D721Med (cell line): ENCODE measurements at regions not wholly inside any gene's neighbourhood (a gene's known extent, or its start where the extent isn't known, plus 50 kb on each side); places are given as distances from the start of the nearest gene placed in this dataset.

ENCODE experiments used
- DNase-seq: peaks from one replicate; pipeline ENCODE4 v3.0.0; 2011; ENCODE audit warnings: low spot score; ENCODE audit not compliant: insufficient read length
- FAIRE-seq: peaks from 2 replicates; lab custom pipeline; 2011; peaks lifted over from hg19 to GRCh38; lab: Jason Lieb, UNC
- TF ChIP-seq, protein P1 (sequence below): IDR thresholded peaks from 2 replicates; pipeline ENCODE4 v1.5.1; 2012; ENCODE audit warnings: mild to moderate bottlenecking, control low read depth; ENCODE audit not compliant: insufficient read depth; ENCODE audit errors: missing control alignments

DNA sequence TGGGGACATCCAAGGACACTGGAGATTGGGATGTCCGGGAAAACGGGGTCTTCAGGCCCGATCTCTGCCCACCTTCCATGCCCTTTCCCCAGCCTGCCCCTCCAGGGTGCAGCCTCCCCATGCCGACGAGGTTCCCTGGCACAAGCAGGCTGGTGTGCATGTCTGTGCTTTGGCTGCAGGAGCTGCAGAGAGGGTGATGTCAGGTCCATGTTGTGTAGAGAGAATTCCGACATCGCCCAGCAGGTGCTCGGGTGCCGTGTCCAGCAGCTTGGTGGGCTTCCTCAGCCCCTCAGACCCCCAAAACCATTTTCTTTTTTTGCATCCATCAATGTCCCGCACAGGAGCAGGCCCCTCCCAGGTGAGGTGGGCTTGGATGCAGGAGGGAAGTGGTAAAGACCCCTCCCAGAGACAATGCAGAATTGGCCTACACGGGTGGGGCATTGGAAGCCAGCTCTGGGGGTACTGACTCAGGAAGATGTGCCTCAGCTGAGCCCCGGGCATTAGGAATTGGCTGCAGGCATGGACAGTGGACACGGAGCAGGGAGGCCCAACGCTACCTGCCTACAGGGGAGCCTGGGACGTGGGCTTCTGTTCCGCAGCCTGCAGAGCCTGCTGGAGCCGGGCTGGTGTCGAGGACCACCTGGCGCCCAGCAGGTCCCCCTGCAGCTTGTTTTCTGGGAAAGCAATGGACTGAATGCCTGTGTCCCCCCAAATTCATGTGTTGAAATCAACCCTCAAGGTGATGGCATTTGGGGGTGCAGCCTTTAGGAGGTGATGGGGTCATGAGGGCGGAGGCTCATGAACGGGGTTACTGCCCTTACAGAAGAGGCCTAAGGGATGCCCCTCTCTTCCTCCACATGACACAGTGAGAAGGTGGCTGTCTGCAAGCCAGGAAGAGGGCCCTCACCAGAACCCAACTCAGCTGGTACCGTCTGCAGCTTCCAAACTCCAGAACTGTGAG, 97.5 kb downstream of the METRNL start:
- FAIRE-seq (no peak), DNase-seq (no peak)
- TF ChIP-seq, protein P1, sequence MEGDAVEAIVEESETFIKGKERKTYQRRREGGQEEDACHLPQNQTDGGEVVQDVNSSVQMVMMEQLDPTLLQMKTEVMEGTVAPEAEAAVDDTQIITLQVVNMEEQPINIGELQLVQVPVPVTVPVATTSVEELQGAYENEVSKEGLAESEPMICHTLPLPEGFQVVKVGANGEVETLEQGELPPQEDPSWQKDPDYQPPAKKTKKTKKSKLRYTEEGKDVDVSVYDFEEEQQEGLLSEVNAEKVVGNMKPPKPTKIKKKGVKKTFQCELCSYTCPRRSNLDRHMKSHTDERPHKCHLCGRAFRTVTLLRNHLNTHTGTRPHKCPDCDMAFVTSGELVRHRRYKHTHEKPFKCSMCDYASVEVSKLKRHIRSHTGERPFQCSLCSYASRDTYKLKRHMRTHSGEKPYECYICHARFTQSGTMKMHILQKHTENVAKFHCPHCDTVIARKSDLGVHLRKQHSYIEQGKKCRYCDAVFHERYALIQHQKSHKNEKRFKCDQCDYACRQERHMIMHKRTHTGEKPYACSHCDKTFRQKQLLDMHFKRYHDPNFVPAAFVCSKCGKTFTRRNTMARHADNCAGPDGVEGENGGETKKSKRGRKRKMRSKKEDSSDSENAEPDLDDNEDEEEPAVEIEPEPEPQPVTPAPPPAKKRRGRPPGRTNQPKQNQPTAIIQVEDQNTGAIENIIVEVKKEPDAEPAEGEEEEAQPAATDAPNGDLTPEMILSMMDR = no peak

- FAIRE-seq (no peak), DNase-seq (no peak)
- TF ChIP-seq, protein P1 = no peak
Observed at GRCh38 chr17:83177611-83178532, 98.5 kb downstream of the METRNL start.

DNA sequence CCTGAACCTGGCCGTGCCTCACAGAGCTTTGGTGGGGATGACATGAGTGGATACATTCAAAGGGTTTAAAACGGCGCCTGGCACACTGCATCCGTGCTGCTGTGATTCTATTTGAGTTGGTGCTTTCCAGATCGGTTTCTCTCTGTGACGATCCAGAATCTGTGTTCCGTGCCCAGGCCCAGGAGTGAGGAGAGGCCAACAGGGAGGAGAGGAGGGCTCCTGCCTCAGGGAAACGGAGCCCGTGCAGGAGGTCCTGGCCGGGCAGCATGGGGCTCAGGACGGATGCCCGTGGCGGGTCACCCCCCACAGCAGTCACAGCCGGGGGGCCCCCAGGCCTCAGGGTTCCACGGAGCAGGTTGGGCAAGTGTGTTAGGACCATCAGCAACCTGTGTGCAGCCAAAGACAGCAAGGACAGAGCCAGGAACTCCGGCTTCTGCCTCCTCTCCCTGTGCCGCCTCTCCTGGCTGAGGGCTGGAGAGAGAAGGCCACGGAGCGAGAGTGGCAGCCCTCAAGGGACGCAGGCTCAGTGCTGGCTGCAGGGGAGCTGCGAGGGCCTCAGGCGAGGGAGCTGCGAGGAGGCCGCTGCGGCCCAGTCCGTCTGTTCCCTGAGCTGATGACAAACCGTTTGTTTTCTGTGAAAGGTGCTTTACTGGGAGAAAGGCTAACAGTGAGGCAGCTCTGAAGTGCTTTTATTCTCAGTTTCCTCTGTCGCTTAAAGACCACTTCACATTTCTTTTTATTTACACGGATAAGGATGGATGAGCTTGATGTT, 99.3 kb downstream of the METRNL start:
- no peak for FAIRE-seq
- TF ChIP-seq, protein P1 = no peak
- no peak for DNase-seq

DNA sequence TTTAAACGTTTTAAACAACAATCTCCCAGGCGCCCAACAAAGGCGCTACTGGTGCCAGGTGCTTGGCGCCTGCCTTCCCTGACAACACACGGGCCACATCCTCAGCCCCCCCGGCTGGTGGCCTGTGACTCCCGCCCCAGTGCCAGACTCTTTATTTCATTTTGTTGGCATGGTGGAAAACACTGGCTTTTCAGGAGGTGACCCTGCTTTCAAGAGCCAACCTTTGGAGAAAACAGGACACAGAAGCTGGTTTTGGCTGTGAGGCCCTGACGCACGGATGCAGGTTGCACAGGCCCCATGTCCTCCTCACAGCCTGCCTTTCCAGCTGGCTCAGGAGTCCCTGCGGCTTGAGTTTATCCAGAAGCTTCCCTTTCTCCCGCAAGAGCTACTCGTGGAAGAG, 100.0 kb downstream of the METRNL start:
- DNase-seq (no peak), FAIRE-seq (no peak)
- TF ChIP-seq, protein P1 = no peak

DNA sequence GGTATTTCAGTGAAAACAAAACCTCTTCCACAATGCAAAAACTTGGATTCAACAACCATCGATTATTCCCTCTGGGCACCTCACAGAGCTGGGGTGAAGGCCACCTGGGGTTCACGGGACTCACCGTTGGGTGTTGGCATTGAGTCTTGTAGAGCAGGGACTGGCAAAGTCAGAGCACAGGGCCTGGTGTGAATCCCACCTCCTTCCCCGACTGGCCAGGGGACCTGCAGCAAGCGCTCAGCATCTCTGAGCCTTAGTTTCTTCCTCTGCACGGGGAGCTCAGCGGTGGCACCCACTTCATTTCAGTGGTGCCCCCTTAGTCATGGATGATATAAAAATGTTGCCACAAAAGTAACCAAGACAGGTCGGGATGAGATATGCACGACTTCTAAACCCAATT, 100.4 kb downstream of the METRNL start:
- TF ChIP-seq, protein P1 = no peak
- no peak for FAIRE-seq
- DNase-seq = no peak

DNA sequence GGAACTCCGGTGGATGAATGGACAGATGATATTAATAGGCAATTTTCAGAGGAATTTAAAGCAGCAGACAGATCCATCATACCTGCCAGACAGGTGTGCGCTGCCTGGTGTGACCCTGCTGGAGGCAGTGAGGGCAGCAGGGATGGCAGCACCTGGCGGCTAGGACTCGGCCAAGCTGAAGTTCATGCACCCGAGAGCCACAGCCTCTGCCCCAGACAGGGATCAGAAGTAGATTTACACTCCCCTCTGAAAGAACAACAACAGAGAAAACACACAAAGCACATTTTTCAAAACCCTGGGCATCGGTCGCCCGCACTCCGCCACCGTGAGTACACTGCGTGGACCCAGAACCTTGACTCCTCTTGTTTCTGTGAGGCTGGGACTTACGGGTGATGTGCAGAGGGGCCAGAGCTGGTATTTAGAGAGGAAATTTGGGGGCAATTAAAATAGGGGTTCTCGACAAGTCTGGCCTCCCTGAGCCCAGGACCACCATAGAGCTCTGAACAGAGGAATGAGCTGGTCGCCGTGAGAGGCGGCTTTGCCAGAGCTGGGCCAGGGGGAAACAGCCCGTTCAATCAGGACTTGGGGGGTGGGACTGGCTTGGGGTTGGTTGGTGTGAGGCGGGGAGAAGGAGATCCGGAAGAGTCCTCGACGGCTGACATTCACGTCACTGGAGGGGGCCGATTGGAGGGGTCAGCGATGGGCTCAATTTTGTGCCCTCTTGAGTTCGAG, 101.0 kb downstream of the METRNL start:
- TF ChIP-seq, protein P1 = no peak
- FAIRE-seq (no peak), DNase-seq (no peak)
